ENCODE measurements at regions not wholly inside any gene's neighbourhood (a gene's known extent, or its start where the extent isn't known, plus 50 kb on each side); places are given as distances from the start of the nearest gene placed in this dataset.

DNA sequence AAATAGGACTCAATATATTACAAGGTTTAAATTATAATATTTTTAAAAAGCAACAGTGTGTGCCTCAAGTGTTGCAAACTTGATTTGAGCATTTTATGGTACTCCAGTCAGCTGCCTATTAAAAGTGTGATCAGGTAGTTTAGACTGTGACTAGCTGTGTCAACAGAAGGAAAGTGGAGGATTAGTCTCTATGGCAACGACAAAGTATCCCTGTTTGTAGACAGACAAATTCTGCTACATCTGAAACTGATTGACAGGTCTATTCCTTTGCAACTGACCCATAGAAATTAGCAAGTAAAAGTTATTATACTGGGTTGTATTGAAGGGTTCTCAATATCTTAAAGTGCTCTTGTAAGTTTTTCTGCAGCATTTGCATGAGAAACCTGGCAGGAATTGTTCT, 249.8 kb upstream of the ARRDC3 start:
- TF ChIP-seq, protein P1, sequence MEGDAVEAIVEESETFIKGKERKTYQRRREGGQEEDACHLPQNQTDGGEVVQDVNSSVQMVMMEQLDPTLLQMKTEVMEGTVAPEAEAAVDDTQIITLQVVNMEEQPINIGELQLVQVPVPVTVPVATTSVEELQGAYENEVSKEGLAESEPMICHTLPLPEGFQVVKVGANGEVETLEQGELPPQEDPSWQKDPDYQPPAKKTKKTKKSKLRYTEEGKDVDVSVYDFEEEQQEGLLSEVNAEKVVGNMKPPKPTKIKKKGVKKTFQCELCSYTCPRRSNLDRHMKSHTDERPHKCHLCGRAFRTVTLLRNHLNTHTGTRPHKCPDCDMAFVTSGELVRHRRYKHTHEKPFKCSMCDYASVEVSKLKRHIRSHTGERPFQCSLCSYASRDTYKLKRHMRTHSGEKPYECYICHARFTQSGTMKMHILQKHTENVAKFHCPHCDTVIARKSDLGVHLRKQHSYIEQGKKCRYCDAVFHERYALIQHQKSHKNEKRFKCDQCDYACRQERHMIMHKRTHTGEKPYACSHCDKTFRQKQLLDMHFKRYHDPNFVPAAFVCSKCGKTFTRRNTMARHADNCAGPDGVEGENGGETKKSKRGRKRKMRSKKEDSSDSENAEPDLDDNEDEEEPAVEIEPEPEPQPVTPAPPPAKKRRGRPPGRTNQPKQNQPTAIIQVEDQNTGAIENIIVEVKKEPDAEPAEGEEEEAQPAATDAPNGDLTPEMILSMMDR (IDR thresholded peaks at IDR 0.05; ENCODE audit: low read depth, low read length), result no peak
- TF ChIP-seq EZH2phosphoT487 (IDR thresholded peaks at IDR 0.05; ENCODE audit: low read depth), result no peak

Data from OCI-LY3 (cell line).